NB4 (cell line): ENCODE measurements at regions not wholly inside any gene's neighbourhood (a gene's known extent, or its start where the extent isn't known, plus 50 kb on each side); places are given as distances from the start of the nearest gene placed in this dataset.

Experiments used
- CTCF ChIP-seq: IDR thresholded peaks from one replicate; pipeline ENCODE4 v1.5.1; 2012; ENCODE audit warnings: low read depth, low read length
- MAX ChIP-seq: IDR thresholded peaks from 2 replicates; pipeline ENCODE4 v1.6.1; 2011; ENCODE audit warnings: low read depth, low read length
- MYC ChIP-seq: IDR thresholded peaks from 2 replicates; pipeline ENCODE4 v1.6.1; 2011; ENCODE audit warnings: low read depth, low read length
- POLR2A ChIP-seq: IDR thresholded peaks from 2 replicates; pipeline ENCODE4 v1.6.1; 2011; ENCODE audit warnings: mild to moderate bottlenecking; ENCODE audit not compliant: insufficient read length; ENCODE audit errors: extremely low read depth

GRCh38 chr18:56333839-56334238 is 304.6 kb downstream of the TXNL1 start:
- TF ChIP-seq MAX, result no peak
- no peak for TF ChIP-seq CTCF
- TF ChIP-seq POLR2A, result no peak
- no peak for TF ChIP-seq MYC
